ENCODE measurements at regions not wholly inside any gene's neighbourhood (a gene's known extent, or its start where the extent isn't known, plus 50 kb on each side); places are given as distances from the start of the nearest gene placed in this dataset.

GRCh38 chr1:95850165-95850649 is 616.2 kb downstream of the RWDD3 start:
- TF ChIP-seq POLR2AphosphoS5 (IDR thresholded peaks at IDR 0.05; ENCODE audit: low read depth) (no peak), CTCF (IDR thresholded peaks at IDR 0.05; ENCODE audit: insufficient read depth, low read length) (no peak)
